ENCODE measurements at regions not wholly inside any gene's neighbourhood (a gene's known extent, or its start where the extent isn't known, plus 50 kb on each side); places are given as distances from the start of the nearest gene placed in this dataset.

DNA sequence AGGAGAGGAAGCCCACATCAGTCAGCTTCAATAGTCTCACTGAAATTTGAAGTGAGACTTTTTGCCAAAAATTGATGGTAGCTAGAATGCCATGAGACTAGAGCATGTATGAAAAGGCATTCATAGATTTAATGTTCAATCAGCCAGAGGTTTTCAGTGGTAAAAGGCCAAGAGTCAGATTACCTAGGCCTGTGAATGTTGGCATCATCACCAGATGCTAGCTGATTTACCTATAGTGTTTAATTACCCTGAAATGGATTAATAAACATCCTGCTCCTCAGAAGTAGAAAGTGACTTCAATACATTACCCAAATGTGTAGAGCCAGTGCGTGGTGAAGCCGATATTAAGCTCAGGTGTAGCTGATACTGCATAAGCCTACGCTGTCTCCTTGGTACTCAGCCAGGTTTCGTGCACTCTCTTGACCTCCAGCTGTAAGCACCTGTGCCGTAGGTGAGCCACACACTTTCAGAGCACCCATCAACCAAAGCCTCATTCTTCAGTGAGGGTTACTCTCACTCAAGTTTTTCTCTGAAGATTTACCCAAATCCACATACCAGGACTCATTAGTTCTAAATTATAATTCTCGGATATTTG is 1140.3 kb upstream of the SLC10A2 start:
- no peaks in the 10 kb centered on the region for H3K36me3 ChIP-seq (ENCODE audit: insufficient read depth, low read length)
- no peak overlapping the region for H3K9ac ChIP-seq (ENCODE audit: insufficient read length)
- H3K4me3 ChIP-seq: no peak overlapping the region
- no peak for TF ChIP-seq FOXP2 (optimal IDR thresholded peaks at IDR 0.05; ENCODE audit: control extremely low read depth, extremely low read length, insufficient read depth)
- TF ChIP-seq POLR2AphosphoS5 (IDR thresholded peaks at IDR 0.05; ENCODE audit: borderline replicate concordance, low read depth, low read length): no peak
- no peak for TF ChIP-seq EZH2 (IDR thresholded peaks at IDR 0.05)
- DNase-seq (ENCODE audit: low read depth, low spot score): no peak
- no peak overlapping the region for H3K27ac ChIP-seq
- H3K9me3 ChIP-seq (ENCODE audit: low read depth, low read length): no peaks in the 10 kb centered on the region

DNA sequence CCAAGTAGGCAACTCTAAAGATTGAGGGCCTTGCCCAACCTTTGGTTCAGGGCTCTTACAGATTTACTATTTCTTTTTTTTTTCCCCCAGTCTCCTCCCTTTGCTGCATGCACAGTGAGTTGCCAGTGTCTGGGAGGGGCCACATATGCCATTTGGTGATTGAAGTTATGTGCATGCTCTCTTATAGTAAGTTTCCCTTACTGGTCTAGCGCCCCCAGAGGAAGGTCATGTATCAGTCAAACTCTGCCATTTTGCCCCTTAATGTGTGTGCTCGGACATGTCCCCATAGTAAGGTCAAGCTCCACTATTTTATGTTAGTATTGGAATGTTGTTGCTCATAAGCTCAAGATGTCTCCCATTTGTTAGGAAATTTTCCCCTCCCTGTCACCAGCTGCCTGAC is 1138.0 kb upstream of the SLC10A2 start:
- no peak overlapping the region for H3K27ac ChIP-seq
- H3K36me3 ChIP-seq (ENCODE audit: insufficient read depth, low read length): no peaks in the 10 kb centered on the region
- no peak overlapping the region for H3K9ac ChIP-seq (ENCODE audit: insufficient read length)
- no peaks in the 10 kb centered on the region for H3K9me3 ChIP-seq (ENCODE audit: low read depth, low read length)
- H3K4me3 ChIP-seq: no peak overlapping the region
- no peak for DNase-seq (ENCODE audit: low read depth, low spot score)
- TF ChIP-seq EZH2 (IDR thresholded peaks at IDR 0.05) (no peak), POLR2AphosphoS5 (IDR thresholded peaks at IDR 0.05; ENCODE audit: borderline replicate concordance, low read depth, low read length) (no peak), FOXP2 (optimal IDR thresholded peaks at IDR 0.05; ENCODE audit: control extremely low read depth, extremely low read length, insufficient read depth) (no peak)

DNA sequence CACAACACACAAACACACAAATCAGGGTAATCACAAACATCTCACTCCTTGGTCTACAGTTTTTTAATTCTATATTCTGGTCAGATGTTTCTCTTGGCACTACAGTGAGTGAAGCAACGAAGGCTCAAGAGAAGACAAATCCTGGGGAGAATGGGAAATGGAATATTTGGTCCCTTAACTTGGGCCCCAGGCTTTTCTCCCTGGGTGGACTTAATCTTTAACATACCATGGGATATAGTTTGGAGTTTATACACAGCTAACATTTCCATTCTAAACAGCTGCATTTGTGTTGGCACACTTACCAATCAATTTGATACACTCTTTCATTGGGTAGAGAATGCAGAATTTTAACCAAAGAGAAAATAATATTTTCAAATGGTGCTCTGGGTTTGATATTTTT is 1132.6 kb upstream of the SLC10A2 start:
- DNase-seq (ENCODE audit: low read depth, low spot score): no peak
- Histone ChIP-seq H3K4me3 (no peak overlapping the region), H3K27ac (no peak overlapping the region), H3K9ac (ENCODE audit: insufficient read length) (no peak overlapping the region), H3K36me3 (ENCODE audit: insufficient read depth, low read length) (no peaks in the 10 kb centered on the region), H3K9me3 (ENCODE audit: low read depth, low read length) (no peaks in the 10 kb centered on the region)
- TF ChIP-seq FOXP2 (optimal IDR thresholded peaks at IDR 0.05; ENCODE audit: control extremely low read depth, extremely low read length, insufficient read depth): no peak
- no peak for TF ChIP-seq EZH2 (IDR thresholded peaks at IDR 0.05)
- TF ChIP-seq POLR2AphosphoS5 (IDR thresholded peaks at IDR 0.05; ENCODE audit: borderline replicate concordance, low read depth, low read length): no peak

DNA sequence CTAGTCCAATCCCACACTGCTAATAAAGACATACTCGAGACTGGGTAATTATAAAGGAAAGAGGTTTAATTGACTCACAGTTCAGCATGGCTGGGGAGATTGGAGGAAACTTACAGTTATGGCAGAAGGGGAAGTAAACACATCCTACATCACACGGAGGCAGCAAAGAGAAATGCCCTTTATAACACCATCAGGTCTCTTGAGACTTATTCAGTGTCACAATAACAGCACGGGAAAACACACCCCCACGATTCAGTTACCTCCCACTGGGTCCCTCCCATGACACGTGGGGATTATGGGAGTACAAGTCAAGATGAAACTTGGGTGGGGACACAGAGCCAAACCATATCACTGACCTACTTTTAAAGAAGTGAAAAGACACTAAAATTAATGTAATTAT is 1130.4 kb upstream of the SLC10A2 start:
- no peaks in the 10 kb centered on the region for H3K9me3 ChIP-seq (ENCODE audit: low read depth, low read length)
- H3K27ac ChIP-seq: no peak overlapping the region
- no peak for DNase-seq (ENCODE audit: low read depth, low spot score)
- no peak overlapping the region for H3K9ac ChIP-seq (ENCODE audit: insufficient read length)
- no peak for TF ChIP-seq POLR2AphosphoS5 (IDR thresholded peaks at IDR 0.05; ENCODE audit: borderline replicate concordance, low read depth, low read length)
- no peak for TF ChIP-seq FOXP2 (optimal IDR thresholded peaks at IDR 0.05; ENCODE audit: control extremely low read depth, extremely low read length, insufficient read depth)
- TF ChIP-seq EZH2 (IDR thresholded peaks at IDR 0.05): no peak
- no peaks in the 10 kb centered on the region for H3K36me3 ChIP-seq (ENCODE audit: insufficient read depth, low read length)
- no peak overlapping the region for H3K4me3 ChIP-seq

DNA sequence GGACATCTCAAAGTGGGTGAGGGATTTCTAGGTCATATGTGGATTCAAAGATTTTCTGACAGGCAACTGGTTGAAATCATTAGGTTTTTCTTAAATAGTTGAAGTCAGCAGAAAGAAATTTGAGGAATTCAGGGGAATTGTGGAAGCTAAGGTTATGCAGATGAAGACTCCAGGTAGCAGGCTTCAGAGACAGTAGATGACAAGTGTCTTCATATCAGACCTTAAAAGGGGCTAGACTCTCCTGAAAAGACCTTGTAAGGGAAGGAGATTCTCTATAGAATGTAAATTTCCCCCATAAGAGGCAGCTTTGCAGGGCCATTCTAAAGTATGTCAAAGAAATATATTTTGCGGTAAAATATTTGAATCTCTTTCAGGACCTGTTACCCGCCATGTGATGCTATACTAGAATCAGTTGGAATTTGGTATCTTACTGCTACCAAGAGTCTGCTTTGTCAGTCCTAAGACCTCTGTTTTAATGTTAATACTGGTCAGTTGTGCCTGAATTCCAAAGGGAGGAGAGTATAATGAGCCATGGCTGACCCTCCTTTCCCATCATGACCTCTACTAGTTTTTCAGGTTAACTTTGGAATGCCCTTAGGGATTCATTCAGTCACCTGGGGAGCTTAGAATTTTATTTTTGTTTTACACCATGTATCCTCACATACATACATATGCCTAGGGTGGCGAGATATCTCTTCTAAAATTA is 1115.5 kb upstream of the SLC10A2 start:
- no peak for DNase-seq (ENCODE audit: low read depth, low spot score)
- Histone ChIP-seq H3K9me3 (ENCODE audit: low read depth, low read length) (no peaks in the 10 kb centered on the region), H3K4me3 (no peak overlapping the region), H3K27ac (no peak overlapping the region), H3K36me3 (ENCODE audit: insufficient read depth, low read length) (no peaks in the 10 kb centered on the region), H3K9ac (ENCODE audit: insufficient read length) (no peak overlapping the region)
- no peak for TF ChIP-seq EZH2 (IDR thresholded peaks at IDR 0.05)
- TF ChIP-seq FOXP2 (optimal IDR thresholded peaks at IDR 0.05; ENCODE audit: control extremely low read depth, extremely low read length, insufficient read depth): no peak
- no peak for TF ChIP-seq POLR2AphosphoS5 (IDR thresholded peaks at IDR 0.05; ENCODE audit: borderline replicate concordance, low read depth, low read length)

DNA sequence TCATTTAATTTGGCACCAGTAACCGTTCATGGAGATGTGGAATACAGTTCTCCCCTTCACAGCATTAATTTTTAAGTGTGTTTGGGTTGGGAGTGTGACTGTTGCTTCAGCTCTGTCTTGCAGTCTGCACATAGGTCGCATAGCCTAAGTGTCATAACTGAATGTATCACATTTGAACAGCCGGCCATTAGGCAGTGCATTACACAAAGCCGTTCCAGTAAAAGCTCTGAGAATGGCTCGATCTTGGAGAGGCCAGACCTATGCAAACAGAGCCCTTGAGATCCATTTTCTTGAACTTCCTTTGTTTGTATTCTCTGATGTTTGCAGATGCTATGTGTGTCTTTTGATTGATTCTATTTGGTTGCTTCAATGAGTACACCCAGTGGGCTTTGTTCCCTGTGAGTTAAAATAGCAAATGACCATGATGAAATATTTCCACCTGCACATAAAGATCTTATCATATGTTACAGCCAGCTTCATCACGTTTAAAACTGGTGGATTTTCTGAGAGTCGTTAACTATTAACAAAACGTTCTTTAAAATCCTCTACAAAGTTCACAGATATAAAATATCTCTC is 1104.9 kb upstream of the SLC10A2 start:
- TF ChIP-seq FOXP2 (optimal IDR thresholded peaks at IDR 0.05; ENCODE audit: control extremely low read depth, extremely low read length, insufficient read depth): no peak
- no peak for TF ChIP-seq POLR2AphosphoS5 (IDR thresholded peaks at IDR 0.05; ENCODE audit: borderline replicate concordance, low read depth, low read length)
- TF ChIP-seq EZH2 (IDR thresholded peaks at IDR 0.05): no peak
- Histone ChIP-seq H3K36me3 (ENCODE audit: insufficient read depth, low read length) (no peaks in the 10 kb centered on the region), H3K9ac (ENCODE audit: insufficient read length) (no peak overlapping the region), H3K4me3 (no peak overlapping the region), H3K9me3 (ENCODE audit: low read depth, low read length) (no peaks in the 10 kb centered on the region), H3K27ac (no peak overlapping the region)
- DNase-seq (ENCODE audit: low read depth, low spot score): no peak

DNA sequence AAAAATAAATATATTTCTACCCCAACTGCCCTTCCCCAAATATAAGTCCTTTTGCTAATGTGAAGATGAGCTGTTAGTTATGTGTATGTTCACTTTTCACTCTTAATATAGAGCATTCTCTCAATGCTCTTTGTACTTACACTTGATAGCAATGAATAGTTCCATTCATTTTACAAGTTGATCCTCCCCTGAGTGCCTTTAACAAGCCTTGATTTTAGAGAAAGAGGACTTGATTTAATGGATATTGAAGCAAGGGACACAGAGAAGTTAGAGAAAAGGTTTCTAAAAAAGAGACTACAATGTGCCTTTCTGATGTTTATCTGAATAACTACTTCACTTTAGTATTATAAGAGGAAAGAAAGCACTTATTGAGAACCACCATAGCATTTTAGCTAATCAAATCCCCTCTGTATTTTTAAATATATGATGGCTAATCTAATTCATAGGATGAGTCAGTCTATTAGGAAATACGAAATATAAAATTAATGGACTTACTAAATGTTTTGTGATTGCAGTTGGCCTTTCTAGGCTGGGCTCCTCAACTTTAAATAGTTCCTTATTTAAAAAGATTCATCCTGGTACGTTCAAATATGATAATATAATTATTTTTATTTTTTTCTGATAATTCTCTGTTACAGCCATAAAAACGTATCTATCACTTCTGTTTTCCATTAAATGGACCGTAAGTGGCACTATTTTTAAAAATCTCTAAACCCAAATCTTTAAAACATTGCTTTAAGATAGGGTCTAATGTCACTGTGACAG is 1097.8 kb upstream of the SLC10A2 start:
- no peak overlapping the region for H3K4me3 ChIP-seq
- TF ChIP-seq FOXP2 (optimal IDR thresholded peaks at IDR 0.05; ENCODE audit: control extremely low read depth, extremely low read length, insufficient read depth) (no peak), POLR2AphosphoS5 (IDR thresholded peaks at IDR 0.05; ENCODE audit: borderline replicate concordance, low read depth, low read length) (no peak), EZH2 (IDR thresholded peaks at IDR 0.05) (no peak)
- no peaks in the 10 kb centered on the region for H3K36me3 ChIP-seq (ENCODE audit: insufficient read depth, low read length)
- H3K9me3 ChIP-seq (ENCODE audit: low read depth, low read length): no peaks in the 10 kb centered on the region
- no peak overlapping the region for H3K27ac ChIP-seq
- no peak for DNase-seq (ENCODE audit: low read depth, low spot score)
- no peak overlapping the region for H3K9ac ChIP-seq (ENCODE audit: insufficient read length)

DNA sequence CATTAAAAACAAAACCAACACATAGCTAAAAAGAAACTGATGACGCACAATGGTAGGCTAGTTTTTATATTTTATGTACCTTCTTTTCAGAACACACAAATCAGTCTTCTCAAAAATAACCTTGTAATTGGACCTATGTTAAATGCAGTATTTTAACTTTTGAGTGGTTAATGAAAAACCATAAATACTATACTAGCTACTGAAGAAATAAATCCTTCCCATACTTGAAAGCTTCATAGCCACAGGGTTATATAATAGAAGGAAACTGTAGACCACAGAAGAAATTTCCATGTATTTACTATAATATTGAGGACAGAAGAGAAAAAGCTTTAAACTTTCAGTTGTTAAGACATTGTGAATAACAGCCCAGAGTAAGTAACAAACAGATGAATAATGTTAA is 1094.3 kb upstream of the SLC10A2 start:
- H3K36me3 ChIP-seq (ENCODE audit: insufficient read depth, low read length): no peaks in the 10 kb centered on the region
- TF ChIP-seq FOXP2 (optimal IDR thresholded peaks at IDR 0.05; ENCODE audit: control extremely low read depth, extremely low read length, insufficient read depth) (no peak), POLR2AphosphoS5 (IDR thresholded peaks at IDR 0.05; ENCODE audit: borderline replicate concordance, low read depth, low read length) (no peak), EZH2 (IDR thresholded peaks at IDR 0.05) (no peak)
- no peaks in the 10 kb centered on the region for H3K9me3 ChIP-seq (ENCODE audit: low read depth, low read length)
- no peak overlapping the region for H3K9ac ChIP-seq (ENCODE audit: insufficient read length)
- no peak overlapping the region for H3K4me3 ChIP-seq
- H3K27ac ChIP-seq: no peak overlapping the region
- DNase-seq (ENCODE audit: low read depth, low spot score): no peak

All from SK-N-MC (cell line).